ENCODE measurements at regions not wholly inside any gene's neighbourhood (a gene's known extent, or its start where the extent isn't known, plus 50 kb on each side); places are given as distances from the start of the nearest gene placed in this dataset.
"Not testable (repeated sequence)": the region's sequence is repeated elsewhere in the genome, so short reads cannot be mapped to it uniquely, and the experiment has no call there.

DNA sequence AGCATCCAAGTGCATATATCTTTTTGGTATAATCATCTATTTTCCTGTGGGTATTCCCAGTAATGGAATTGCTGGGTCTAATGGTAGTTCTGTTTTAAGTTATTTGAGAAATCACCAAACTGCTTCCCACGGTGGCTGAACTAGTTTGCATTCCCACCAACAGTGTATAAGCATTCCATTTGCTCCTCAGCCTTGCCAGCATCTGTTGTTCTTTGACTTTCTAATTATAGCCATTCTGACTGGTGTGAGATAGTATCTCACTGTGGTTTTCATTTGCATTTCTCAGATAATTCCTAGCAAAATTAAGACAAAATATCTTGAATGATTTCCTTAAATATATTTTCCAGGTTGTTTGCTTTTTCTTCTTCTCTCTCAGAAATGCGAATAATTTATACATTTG is 341.1 kb downstream of the GBA3 start:
- no peak overlapping the region for H3K4me3 ChIP-seq (ENCODE audit: low read depth, low read length)
- no peak for DNase-seq (ENCODE audit: low read depth)
- TF ChIP-seq, protein P1, sequence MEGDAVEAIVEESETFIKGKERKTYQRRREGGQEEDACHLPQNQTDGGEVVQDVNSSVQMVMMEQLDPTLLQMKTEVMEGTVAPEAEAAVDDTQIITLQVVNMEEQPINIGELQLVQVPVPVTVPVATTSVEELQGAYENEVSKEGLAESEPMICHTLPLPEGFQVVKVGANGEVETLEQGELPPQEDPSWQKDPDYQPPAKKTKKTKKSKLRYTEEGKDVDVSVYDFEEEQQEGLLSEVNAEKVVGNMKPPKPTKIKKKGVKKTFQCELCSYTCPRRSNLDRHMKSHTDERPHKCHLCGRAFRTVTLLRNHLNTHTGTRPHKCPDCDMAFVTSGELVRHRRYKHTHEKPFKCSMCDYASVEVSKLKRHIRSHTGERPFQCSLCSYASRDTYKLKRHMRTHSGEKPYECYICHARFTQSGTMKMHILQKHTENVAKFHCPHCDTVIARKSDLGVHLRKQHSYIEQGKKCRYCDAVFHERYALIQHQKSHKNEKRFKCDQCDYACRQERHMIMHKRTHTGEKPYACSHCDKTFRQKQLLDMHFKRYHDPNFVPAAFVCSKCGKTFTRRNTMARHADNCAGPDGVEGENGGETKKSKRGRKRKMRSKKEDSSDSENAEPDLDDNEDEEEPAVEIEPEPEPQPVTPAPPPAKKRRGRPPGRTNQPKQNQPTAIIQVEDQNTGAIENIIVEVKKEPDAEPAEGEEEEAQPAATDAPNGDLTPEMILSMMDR (IDR thresholded peaks at IDR 0.05; ENCODE audit: low read depth, low read length, missing control alignments) = no peak

DNA sequence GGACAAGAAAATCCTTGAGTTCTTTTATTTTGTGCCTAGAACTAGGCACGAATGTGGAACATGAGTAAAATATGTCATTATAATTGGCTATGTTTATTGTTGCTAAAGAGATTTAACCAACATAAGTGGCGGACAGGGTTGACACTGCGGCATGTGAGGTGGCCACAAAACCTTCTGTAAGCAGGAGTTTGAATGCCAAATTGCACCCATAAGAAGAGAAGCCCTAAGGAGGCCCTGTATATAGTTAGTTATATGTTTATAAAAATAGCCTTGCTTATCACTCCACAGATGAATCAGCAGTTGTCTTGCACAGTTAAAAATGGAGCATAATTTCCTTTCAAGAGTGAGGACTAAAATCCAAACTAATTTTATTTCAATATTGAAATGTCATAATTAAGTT is 336.1 kb downstream of the GBA3 start:
- DNase-seq (ENCODE audit: low read depth) = no peak
- TF ChIP-seq, protein P1 (IDR thresholded peaks at IDR 0.05; ENCODE audit: low read depth, low read length, missing control alignments) = no peak
- H3K4me3 ChIP-seq (ENCODE audit: low read depth, low read length) = no peak overlapping the region

DNA sequence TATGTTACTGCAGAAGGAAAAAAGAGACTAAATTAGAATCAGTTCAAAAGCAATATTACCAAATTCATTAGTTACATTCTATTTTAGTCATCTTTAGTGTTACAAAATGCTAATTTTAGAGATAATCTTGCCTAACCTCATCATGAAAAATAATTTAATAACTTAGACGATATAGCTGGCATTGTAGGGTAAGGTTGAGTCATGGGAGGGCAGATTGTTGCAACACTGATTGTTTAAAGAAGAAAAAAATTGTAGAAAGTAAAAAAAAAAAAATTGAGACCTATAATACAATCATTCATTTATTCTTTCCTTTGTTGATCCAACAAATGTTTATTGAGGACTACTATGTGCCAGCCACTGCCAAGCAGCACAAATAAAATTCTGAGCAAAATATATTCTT is 330.9 kb downstream of the GBA3 start:
- H3K4me3 ChIP-seq (ENCODE audit: low read depth, low read length) = no peak overlapping the region
- TF ChIP-seq, protein P1 (IDR thresholded peaks at IDR 0.05; ENCODE audit: low read depth, low read length, missing control alignments) = no peak
- DNase-seq (ENCODE audit: low read depth) = no peak

DNA sequence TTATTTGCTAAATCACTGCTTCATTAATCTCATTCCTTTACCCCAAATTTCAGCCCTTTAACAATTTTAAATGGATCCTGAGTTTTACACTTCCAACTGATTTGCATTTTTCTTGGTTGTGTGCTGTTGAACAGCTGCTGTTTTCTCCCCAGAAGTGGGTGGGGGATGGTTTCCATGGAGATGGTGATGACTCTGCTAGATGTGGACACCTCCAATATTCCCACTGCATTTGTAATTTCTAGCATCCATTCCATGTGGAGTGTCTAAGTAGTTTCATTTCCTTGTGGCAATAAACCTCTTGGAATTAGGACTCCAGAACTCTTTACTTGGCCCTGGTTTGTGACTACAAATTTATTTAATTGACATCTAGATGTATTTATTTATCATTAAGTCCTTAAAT is 330.4 kb downstream of the GBA3 start:
- H3K4me3 ChIP-seq (ENCODE audit: low read depth, low read length) = no peak overlapping the region
- DNase-seq (ENCODE audit: low read depth) = no peak
- TF ChIP-seq, protein P1 (IDR thresholded peaks at IDR 0.05; ENCODE audit: low read depth, low read length, missing control alignments) = no peak

DNA sequence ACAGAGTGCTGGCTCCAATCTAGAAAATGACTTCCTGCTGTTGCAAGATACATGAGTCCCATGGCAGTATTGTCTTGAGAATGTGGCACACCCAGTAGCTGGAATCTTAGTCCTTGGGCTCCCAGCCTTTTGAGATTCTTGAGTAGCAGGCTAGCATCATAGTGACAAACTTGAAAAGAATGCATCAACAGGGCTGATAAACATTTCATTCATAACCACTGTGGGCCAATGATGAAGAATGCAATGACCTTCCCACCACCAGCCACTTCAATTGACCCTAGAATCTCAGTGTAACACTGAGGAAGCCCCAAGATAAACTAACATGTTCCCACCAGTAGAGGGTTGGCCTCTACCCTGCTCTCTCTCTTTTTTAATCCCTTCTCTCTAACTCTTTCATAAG is 329.3 kb downstream of the GBA3 start:
- DNase-seq (ENCODE audit: low read depth) = no peak
- H3K4me3 ChIP-seq (ENCODE audit: low read depth, low read length) = no peak overlapping the region
- TF ChIP-seq, protein P1 (IDR thresholded peaks at IDR 0.05; ENCODE audit: low read depth, low read length, missing control alignments) = no peak

DNA sequence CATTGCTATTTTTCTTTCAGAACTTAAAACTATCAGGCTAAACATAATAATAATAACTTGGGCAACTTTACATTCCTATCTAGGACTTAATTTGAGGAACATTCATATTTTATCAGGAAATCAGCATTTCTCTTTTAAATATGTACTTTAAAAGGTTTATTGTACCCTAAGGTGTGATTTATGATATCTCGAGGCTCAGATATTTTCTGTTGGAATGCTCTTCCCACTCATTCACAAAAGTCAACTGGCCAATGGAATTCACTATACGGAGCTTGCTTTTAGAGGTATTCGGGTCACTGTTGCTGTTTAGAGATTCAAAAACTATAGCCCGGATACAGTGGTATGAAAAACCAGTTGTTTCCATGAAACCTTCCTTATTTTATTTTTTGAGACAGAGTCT is 328.3 kb downstream of the GBA3 start:
- no peak overlapping the region for H3K4me3 ChIP-seq (ENCODE audit: low read depth, low read length)
- TF ChIP-seq, protein P1 (IDR thresholded peaks at IDR 0.05; ENCODE audit: low read depth, low read length, missing control alignments) = no peak
- no peak for DNase-seq (ENCODE audit: low read depth)

DNA sequence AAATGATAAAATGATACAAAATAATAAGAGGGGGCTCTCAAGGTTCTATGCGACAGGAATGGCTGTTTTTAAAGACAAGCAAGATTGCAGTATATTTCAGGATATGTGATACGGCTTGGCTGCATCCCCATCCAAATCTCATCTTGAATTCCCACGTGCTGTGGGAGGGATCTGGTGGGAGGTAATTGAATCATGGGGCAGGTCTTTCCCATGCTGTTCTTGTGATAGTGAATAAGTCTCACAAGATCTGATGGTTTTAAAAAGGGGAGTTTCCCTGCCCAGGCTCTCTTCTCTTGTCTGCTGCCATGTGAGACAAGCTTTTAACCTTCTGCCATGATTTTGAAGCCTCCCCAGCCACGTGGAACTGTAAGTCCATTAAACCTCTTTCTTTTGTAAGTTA is 327.7 kb downstream of the GBA3 start:
- H3K4me3 ChIP-seq (ENCODE audit: low read depth, low read length); DNase-seq (ENCODE audit: low read depth): not testable (repeated sequence)

DNA sequence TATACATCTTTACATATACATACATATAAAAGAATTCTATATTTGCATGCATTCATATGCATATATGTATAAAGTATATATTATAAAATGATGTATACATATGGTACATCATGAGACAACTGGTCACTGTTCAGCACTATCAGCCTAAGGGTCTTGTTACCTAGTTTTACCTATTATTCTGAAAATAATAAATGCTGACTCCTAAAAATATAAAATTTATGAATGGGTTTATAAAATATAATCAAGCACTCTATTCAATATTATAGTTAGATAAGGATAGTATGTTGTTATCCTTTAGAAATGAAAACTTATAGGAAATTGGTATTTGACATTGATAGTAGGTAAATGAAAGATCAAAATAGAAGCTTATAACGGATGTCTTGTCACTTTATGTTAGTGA is 324.2 kb downstream of the GBA3 start:
- no peak for DNase-seq (ENCODE audit: low read depth)
- H3K4me3 ChIP-seq (ENCODE audit: low read depth, low read length) = no peak overlapping the region
- TF ChIP-seq, protein P1 (IDR thresholded peaks at IDR 0.05; ENCODE audit: low read depth, low read length, missing control alignments) = no peak
